GM12878 (cell line): ENCODE measurements at regions not wholly inside any gene's neighbourhood (a gene's known extent, or its start where the extent isn't known, plus 50 kb on each side); places are given as distances from the start of the nearest gene placed in this dataset.

Source experiments
- BMI1 ChIP-seq: fragments of 450-650 bp; IDR thresholded peaks from 2 replicates; pipeline ENCODE4 v1.6.1; 2016; ENCODE audit warnings: mild to moderate bottlenecking, moderate library complexity, borderline replicate concordance
- BRCA1 ChIP-seq: IDR thresholded peaks from 2 replicates; pipeline ENCODE4 v1.6.1; 2011; ENCODE audit warnings: low read depth, low read length, improper control_type of control experiment
- CHD4 ChIP-seq: fragments of 200-600 bp; sonication (generic); IDR thresholded peaks from 2 replicates; pipeline ENCODE4 v1.6.1; 2016; ENCODE audit warnings: mild to moderate bottlenecking
- ELK1 ChIP-seq: IDR thresholded peaks from 2 replicates; pipeline ENCODE4 v1.6.1; 2012; ENCODE audit warnings: low read depth, low read length, improper control_type of control experiment
- EZH2 ChIP-seq: IDR thresholded peaks from 2 replicates; pipeline ENCODE4 v1.6.1; 2012; ENCODE audit warnings: low read depth, mild to moderate bottlenecking, control low read depth, inconsistent platforms, low read length, borderline replicate concordance; ENCODE audit not compliant: control insufficient read depth
- GABPA ChIP-seq: IDR thresholded peaks from 2 replicates; pipeline ENCODE4 v1.6.1; 2014; ENCODE audit warnings: antibody characterized with exemption, low read depth, mild to moderate bottlenecking, inconsistent platforms
- JUND ChIP-seq: IDR thresholded peaks from 2 replicates; pipeline ENCODE4 v1.6.1; 2012; ENCODE audit warnings: low read depth, mild to moderate bottlenecking, low read length, improper control_type of control experiment, moderate library complexity
- PAX5 ChIP-seq: IDR thresholded peaks from 2 replicates; pipeline ENCODE4 v1.6.1; 2011; ENCODE audit warnings: low read depth, low read length, borderline replicate concordance
- POLR2AphosphoS5 ChIP-seq: IDR thresholded peaks from 2 replicates; pipeline ENCODE4 v1.6.1; 2011; ENCODE audit warnings: mild to moderate bottlenecking, low read length, inconsistent platforms
- SMC3 ChIP-seq: IDR thresholded peaks from 2 replicates; pipeline ENCODE4 v1.6.1; 2011; ENCODE audit warnings: low read length, improper control_type of control experiment, borderline replicate concordance
- TCF7 ChIP-seq: IDR thresholded peaks from 2 replicates; pipeline ENCODE4 v1.6.1; 2014; ENCODE audit warnings: antibody characterized with exemption, borderline replicate concordance
- TF ChIP-seq, protein P1 (sequence below): IDR thresholded peaks from 2 replicates; pipeline ENCODE4 v1.6.1; 2011; ENCODE audit warnings: mild to moderate bottlenecking, low read depth, low read length, moderate library complexity; ENCODE audit not compliant: insufficient replicate concordance
- TF ChIP-seq, protein P2 (sequence below), 3 experiments: IDR thresholded peaks in 2 of 3; conservative IDR thresholded peaks in 1 of 3; 2 replicates each; pipeline ENCODE4 v1.5.1; 2011; ENCODE audit warnings: low read depth in 3 of 3, low read length in 3 of 3, mild to moderate bottlenecking in 3 of 3, control low read depth in 2 of 3, moderate library complexity in 2 of 3, inconsistent platforms in 1 of 3, mixed read lengths in 1 of 3; ENCODE audit not compliant: control insufficient read depth in 2 of 3, insufficient read depth in 1 of 3; ENCODE audit errors: extremely low read depth in 1 of 3
- TF ChIP-seq, protein P3 (sequence below): fragments of 450-650 bp; formaldehyde crosslinking; IDR thresholded peaks from 2 replicates; pipeline ENCODE4 v1.4.0; 2022; ENCODE audit warnings: mild to moderate bottlenecking, moderate library complexity

GRCh38 chr14:103258211-103258610 is 75.8 kb upstream of the EIF5 start:
- TF ChIP-seq, protein P1, sequence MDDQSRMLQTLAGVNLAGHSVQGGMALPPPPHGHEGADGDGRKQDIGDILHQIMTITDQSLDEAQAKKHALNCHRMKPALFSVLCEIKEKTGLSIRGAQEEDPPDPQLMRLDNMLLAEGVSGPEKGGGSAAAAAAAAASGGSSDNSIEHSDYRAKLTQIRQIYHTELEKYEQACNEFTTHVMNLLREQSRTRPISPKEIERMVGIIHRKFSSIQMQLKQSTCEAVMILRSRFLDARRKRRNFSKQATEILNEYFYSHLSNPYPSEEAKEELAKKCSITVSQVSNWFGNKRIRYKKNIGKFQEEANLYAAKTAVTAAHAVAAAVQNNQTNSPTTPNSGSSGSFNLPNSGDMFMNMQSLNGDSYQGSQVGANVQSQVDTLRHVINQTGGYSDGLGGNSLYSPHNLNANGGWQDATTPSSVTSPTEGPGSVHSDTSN, result no peak
- no peak for TF ChIP-seq SMC3
- TF ChIP-seq ELK1, result no peak
- TF ChIP-seq BMI1, result no peak
- TF ChIP-seq, protein P2, sequence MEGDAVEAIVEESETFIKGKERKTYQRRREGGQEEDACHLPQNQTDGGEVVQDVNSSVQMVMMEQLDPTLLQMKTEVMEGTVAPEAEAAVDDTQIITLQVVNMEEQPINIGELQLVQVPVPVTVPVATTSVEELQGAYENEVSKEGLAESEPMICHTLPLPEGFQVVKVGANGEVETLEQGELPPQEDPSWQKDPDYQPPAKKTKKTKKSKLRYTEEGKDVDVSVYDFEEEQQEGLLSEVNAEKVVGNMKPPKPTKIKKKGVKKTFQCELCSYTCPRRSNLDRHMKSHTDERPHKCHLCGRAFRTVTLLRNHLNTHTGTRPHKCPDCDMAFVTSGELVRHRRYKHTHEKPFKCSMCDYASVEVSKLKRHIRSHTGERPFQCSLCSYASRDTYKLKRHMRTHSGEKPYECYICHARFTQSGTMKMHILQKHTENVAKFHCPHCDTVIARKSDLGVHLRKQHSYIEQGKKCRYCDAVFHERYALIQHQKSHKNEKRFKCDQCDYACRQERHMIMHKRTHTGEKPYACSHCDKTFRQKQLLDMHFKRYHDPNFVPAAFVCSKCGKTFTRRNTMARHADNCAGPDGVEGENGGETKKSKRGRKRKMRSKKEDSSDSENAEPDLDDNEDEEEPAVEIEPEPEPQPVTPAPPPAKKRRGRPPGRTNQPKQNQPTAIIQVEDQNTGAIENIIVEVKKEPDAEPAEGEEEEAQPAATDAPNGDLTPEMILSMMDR (IDR thresholded peaks at IDR 0.05 in 2 of 3, conservative IDR thresholded peaks at IDR 0.05 in 1 of 3; ENCODE audit: control insufficient read depth in 2 of 3, extremely low read depth in 1 of 3, insufficient read depth in 1 of 3, low read depth in 3 of 3, low read length in 3 of 3), result no peak
- no peak for TF ChIP-seq TCF7
- TF ChIP-seq BRCA1, result no peak
- no peak for TF ChIP-seq CHD4
- no peak for TF ChIP-seq POLR2AphosphoS5
- TF ChIP-seq, protein P3, sequence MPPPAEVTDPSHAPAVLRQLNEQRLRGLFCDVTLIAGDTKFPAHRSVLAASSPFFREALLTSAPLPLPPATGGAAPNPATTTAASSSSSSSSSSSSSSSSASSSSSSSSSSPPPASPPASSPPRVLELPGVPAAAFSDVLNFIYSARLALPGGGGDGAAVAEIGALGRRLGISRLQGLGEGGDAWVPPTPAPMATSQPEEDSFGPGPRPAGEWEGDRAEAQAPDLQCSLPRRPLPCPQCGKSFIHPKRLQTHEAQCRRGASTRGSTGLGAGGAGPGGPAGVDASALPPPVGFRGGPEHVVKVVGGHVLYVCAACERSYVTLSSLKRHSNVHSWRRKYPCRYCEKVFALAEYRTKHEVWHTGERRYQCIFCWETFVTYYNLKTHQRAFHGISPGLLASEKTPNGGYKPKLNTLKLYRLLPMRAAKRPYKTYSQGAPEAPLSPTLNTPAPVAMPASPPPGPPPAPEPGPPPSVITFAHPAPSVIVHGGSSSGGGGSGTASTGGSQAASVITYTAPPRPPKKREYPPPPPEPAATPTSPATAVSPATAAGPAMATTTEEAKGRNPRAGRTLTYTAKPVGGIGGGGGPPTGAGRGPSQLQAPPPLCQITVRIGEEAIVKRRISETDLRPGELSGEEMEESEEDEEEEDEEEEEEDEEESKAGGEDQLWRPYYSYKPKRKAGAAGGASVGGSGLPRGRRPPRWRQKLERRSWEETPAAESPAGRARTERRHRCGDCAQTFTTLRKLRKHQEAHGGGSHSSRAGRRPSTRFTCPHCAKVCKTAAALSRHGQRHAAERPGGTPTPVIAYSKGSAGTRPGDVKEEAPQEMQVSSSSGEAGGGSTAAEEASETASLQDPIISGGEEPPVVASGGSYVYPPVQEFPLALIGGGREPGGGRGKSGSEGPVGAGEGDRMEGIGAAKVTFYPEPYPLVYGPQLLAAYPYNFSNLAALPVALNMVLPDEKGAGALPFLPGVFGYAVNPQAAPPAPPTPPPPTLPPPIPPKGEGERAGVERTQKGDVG (CRISPR knock-in tag), result no peak
- no peak for TF ChIP-seq GABPA
- TF ChIP-seq JUND, result no peak
- TF ChIP-seq EZH2, result no peak
- no peak for TF ChIP-seq PAX5
